ENCODE measurements at regions not wholly inside any gene's neighbourhood (a gene's known extent, or its start where the extent isn't known, plus 50 kb on each side); places are given as distances from the start of the nearest gene placed in this dataset.

- no peak for TF ChIP-seq CTCF (IDR thresholded peaks at IDR 0.05)
- no peak for TF ChIP-seq POLR2A (IDR thresholded peaks at IDR 0.05)
Measured at GRCh38 chr1:22197644-22198043, 54.7 kb upstream of the WNT4 start.
